ENCODE measurements at regions not wholly inside any gene's neighbourhood (a gene's known extent, or its start where the extent isn't known, plus 50 kb on each side); places are given as distances from the start of the nearest gene placed in this dataset.
A peak's percentile ranks its signal among the peaks of the same experiment; 100 is the strongest.

GRCh38 chr1:181187337-181188126, 99.0 kb downstream of the IER5 start:
- no peak for DNase-seq (ENCODE audit: low read depth)
- TF ChIP-seq CTCF (IDR thresholded peaks at IDR 0.05; ENCODE audit: insufficient read depth, low read depth, low read length): no peak
- no peak overlapping the region for H3K4me3 ChIP-seq (ENCODE audit: low read depth, low read length)

GRCh38 chr1:181189245-181189644, 100.7 kb downstream of the IER5 start:
- no peak overlapping the region for H3K4me3 ChIP-seq (ENCODE audit: low read depth, low read length)
- no peak for DNase-seq (ENCODE audit: low read depth)
- no peak for TF ChIP-seq CTCF (IDR thresholded peaks at IDR 0.05; ENCODE audit: insufficient read depth, low read depth, low read length)

- TF ChIP-seq CTCF (IDR thresholded peaks at IDR 0.05; ENCODE audit: insufficient read depth, low read depth, low read length): peak; percentile 98
- DNase-seq (ENCODE audit: low read depth): peak; percentile 43
- H3K4me3 ChIP-seq (ENCODE audit: low read depth, low read length): peak overlapping the region; percentile 44
These were observed 101.3 kb downstream of the IER5 start for GRCh38 chr1:181189691-181190363.

GRCh38 chr1:181190364-181191035, 102.0 kb downstream of the IER5 start:
- H3K4me3 ChIP-seq (ENCODE audit: low read depth, low read length): peak overlapping the region; percentile 44
- no peak for DNase-seq (ENCODE audit: low read depth)
- no peak for TF ChIP-seq CTCF (IDR thresholded peaks at IDR 0.05; ENCODE audit: insufficient read depth, low read depth, low read length)

GRCh38 chr1:181191494-181192040, 103.1 kb downstream of the IER5 start:
- no peak for DNase-seq (ENCODE audit: low read depth)
- TF ChIP-seq CTCF (IDR thresholded peaks at IDR 0.05; ENCODE audit: insufficient read depth, low read depth, low read length): no peak

GRCh38 chr1:181192316-181192715, 103.8 kb downstream of the IER5 start:
- TF ChIP-seq CTCF (IDR thresholded peaks at IDR 0.05; ENCODE audit: insufficient read depth, low read depth, low read length): no peak
- DNase-seq (ENCODE audit: low read depth): no peak
- no peak overlapping the region for H3K4me3 ChIP-seq (ENCODE audit: low read depth, low read length)

More at GRCh38 chr1:181191494-181192040, 103.1 kb downstream of the IER5 start:
- no peak overlapping the region for H3K4me3 ChIP-seq (ENCODE audit: low read depth, low read length)

Measured in fibroblast of villous mesenchyme (primary cell).